ENCODE measurements at regions not wholly inside any gene's neighbourhood (a gene's known extent, or its start where the extent isn't known, plus 50 kb on each side); places are given as distances from the start of the nearest gene placed in this dataset.
"Not testable (repeated sequence)": the region's sequence is repeated elsewhere in the genome, so short reads cannot be mapped to it uniquely, and the experiment has no call there.

GRCh38 chr3:148531836-148532235 lies 165.9 kb upstream of the AGTR1 start:
- H3K4me1 Mint-ChIP-seq, result no peaks in the 10 kb centered on the region
- H3K27ac Mint-ChIP-seq, result no peak overlapping the region
- H3K36me3 Mint-ChIP-seq, result no peaks in the 10 kb centered on the region
- no peak overlapping the region for H3K4me3 Mint-ChIP-seq
- no peaks in the 10 kb centered on the region for H3K27me3 Mint-ChIP-seq
- H3K9me3 Mint-ChIP-seq, result peaks cover 5% of the 10 kb centered on the region
- no peak for DNase-seq

- Mint-ChIP-seq H3K4me3 (no peak overlapping the region), H3K27ac (no peak overlapping the region), H3K27me3 (no peaks in the 10 kb centered on the region), H3K4me1 (no peaks in the 10 kb centered on the region), H3K9me3 (peaks cover 3% of the 10 kb centered on the region), H3K36me3 (no peaks in the 10 kb centered on the region)
- DNase-seq, result no peak
Observed at GRCh38 chr3:148532326-148532725, 165.4 kb upstream of the AGTR1 start.

- Mint-ChIP-seq H3K4me1 (no peaks in the 10 kb centered on the region), H3K36me3 (no peaks in the 10 kb centered on the region), H3K4me3 (no peak overlapping the region), H3K27ac (no peak overlapping the region), H3K9me3 (peaks cover 3% of the 10 kb centered on the region), H3K27me3 (no peaks in the 10 kb centered on the region)
- no peak for DNase-seq
Observed at GRCh38 chr3:148532774-148533173, 164.9 kb upstream of the AGTR1 start.

GRCh38 chr3:148534089-148534988 lies 163.4 kb upstream of the AGTR1 start:
- no peak for DNase-seq
- no peak overlapping the region for H3K27ac Mint-ChIP-seq

GRCh38 chr3:148535001-148535400 lies 162.7 kb upstream of the AGTR1 start:
- Mint-ChIP-seq H3K27me3 (no peaks in the 10 kb centered on the region), H3K4me1 (no peaks in the 10 kb centered on the region), H3K27ac (no peak overlapping the region), H3K4me3 (no peak overlapping the region), H3K9me3 (peaks cover 3% of the 10 kb centered on the region), H3K36me3 (no peaks in the 10 kb centered on the region)
- no peak for DNase-seq

More at GRCh38 chr3:148534089-148534988, 163.4 kb upstream of the AGTR1 start:
- Mint-ChIP-seq H3K4me1 (no peaks in the 10 kb centered on the region), H3K9me3 (peaks cover 3% of the 10 kb centered on the region), H3K27me3 (no peaks in the 10 kb centered on the region), H3K4me3 (no peak overlapping the region), H3K36me3 (no peaks in the 10 kb centered on the region)

- no peak overlapping the region for H3K4me3 Mint-ChIP-seq
- no peaks in the 10 kb centered on the region for H3K27me3 Mint-ChIP-seq
- no peak overlapping the region for H3K27ac Mint-ChIP-seq
- H3K36me3 Mint-ChIP-seq, result no peaks in the 10 kb centered on the region
- no peaks in the 10 kb centered on the region for H3K4me1 Mint-ChIP-seq
- H3K9me3 Mint-ChIP-seq, result peaks cover 3% of the 10 kb centered on the region
- DNase-seq, result no peak
Observed at GRCh38 chr3:148540266-148540665, 157.4 kb upstream of the AGTR1 start.

- Mint-ChIP-seq H3K9me3 (peaks cover 1% of the 10 kb centered on the region), H3K4me1 (no peaks in the 10 kb centered on the region), H3K27me3 (no peaks in the 10 kb centered on the region), H3K4me3 (no peak overlapping the region), H3K27ac (no peak overlapping the region), H3K36me3 (no peaks in the 10 kb centered on the region)
- no peak for DNase-seq
Observed at GRCh38 chr3:148540851-148541250, 156.9 kb upstream of the AGTR1 start.

GRCh38 chr3:148546959-148547358 lies 150.7 kb upstream of the AGTR1 start:
- H3K27ac Mint-ChIP-seq, result no peak overlapping the region
- H3K27me3 Mint-ChIP-seq, result no peaks in the 10 kb centered on the region
- no peak for DNase-seq
- H3K36me3 Mint-ChIP-seq, result no peaks in the 10 kb centered on the region
- H3K4me1 Mint-ChIP-seq, result no peaks in the 10 kb centered on the region
- H3K4me3 Mint-ChIP-seq, result no peak overlapping the region
- peaks cover 5% of the 10 kb centered on the region for H3K9me3 Mint-ChIP-seq

GRCh38 chr3:148551767-148552260 lies 145.9 kb upstream of the AGTR1 start:
- no peaks in the 10 kb centered on the region for H3K27me3 Mint-ChIP-seq

GRCh38 chr3:148554367-148554766 lies 143.3 kb upstream of the AGTR1 start:
- Mint-ChIP-seq H3K36me3 (no peaks in the 10 kb centered on the region), H3K4me1 (no peaks in the 10 kb centered on the region), H3K27me3 (no peaks in the 10 kb centered on the region), H3K4me3 (no peak overlapping the region), H3K9me3 (peaks cover 7% of the 10 kb centered on the region), H3K27ac (no peak overlapping the region)
- no peak for DNase-seq

More at GRCh38 chr3:148551767-148552260, 145.9 kb upstream of the AGTR1 start:
- H3K9me3 Mint-ChIP-seq, result peaks cover 7% of the 10 kb centered on the region
- H3K27ac Mint-ChIP-seq, result no peak overlapping the region
- H3K4me3 Mint-ChIP-seq, result no peak overlapping the region
- H3K36me3 Mint-ChIP-seq, result no peaks in the 10 kb centered on the region
- no peaks in the 10 kb centered on the region for H3K4me1 Mint-ChIP-seq
- DNase-seq, result no peak

- DNase-seq, result no peak
- Mint-ChIP-seq H3K27ac (no peak overlapping the region), H3K9me3 (peaks cover 11% of the 10 kb centered on the region), H3K4me1 (no peaks in the 10 kb centered on the region), H3K36me3 (no peaks in the 10 kb centered on the region), H3K4me3 (no peak overlapping the region), H3K27me3 (no peaks in the 10 kb centered on the region)
Observed at GRCh38 chr3:148556664-148557063, 141.0 kb upstream of the AGTR1 start.

GRCh38 chr3:148577579-148577978 lies 120.1 kb upstream of the AGTR1 start:
- not testable (repeated sequence) for H3K27me3 Mint-ChIP-seq, H3K9me3 Mint-ChIP-seq, DNase-seq, H3K27ac Mint-ChIP-seq, H3K4me3 Mint-ChIP-seq, H3K36me3 Mint-ChIP-seq, H3K4me1 Mint-ChIP-seq

GRCh38 chr3:148582126-148582525 lies 115.6 kb upstream of the AGTR1 start:
- no peak overlapping the region for H3K4me3 Mint-ChIP-seq
- no peaks in the 10 kb centered on the region for H3K4me1 Mint-ChIP-seq
- H3K36me3 Mint-ChIP-seq, result no peaks in the 10 kb centered on the region
- no peak for DNase-seq
- H3K27ac Mint-ChIP-seq, result no peak overlapping the region
- peaks cover 4% of the 10 kb centered on the region for H3K9me3 Mint-ChIP-seq
- H3K27me3 Mint-ChIP-seq, result no peaks in the 10 kb centered on the region

GRCh38 chr3:148583793-148584192 lies 113.9 kb upstream of the AGTR1 start:
- DNase-seq, result no peak
- H3K27ac Mint-ChIP-seq, result no peak overlapping the region
- no peak overlapping the region for H3K4me3 Mint-ChIP-seq
- peaks cover 2% of the 10 kb centered on the region for H3K9me3 Mint-ChIP-seq
- H3K27me3 Mint-ChIP-seq, result no peaks in the 10 kb centered on the region
- no peaks in the 10 kb centered on the region for H3K36me3 Mint-ChIP-seq
- H3K4me1 Mint-ChIP-seq, result no peaks in the 10 kb centered on the region

GRCh38 chr3:148584438-148584837 lies 113.3 kb upstream of the AGTR1 start:
- H3K4me3 Mint-ChIP-seq, result no peak overlapping the region
- H3K27ac Mint-ChIP-seq, result no peak overlapping the region
- H3K36me3 Mint-ChIP-seq, result no peaks in the 10 kb centered on the region
- no peaks in the 10 kb centered on the region for H3K27me3 Mint-ChIP-seq
- H3K4me1 Mint-ChIP-seq, result no peaks in the 10 kb centered on the region
- no peak for DNase-seq
- peaks cover 2% of the 10 kb centered on the region for H3K9me3 Mint-ChIP-seq

Measured in activated naive CD8-positive, alpha-beta T cell treated with anti-CD3 and anti-CD28 coated beads for 36 hours (primary cell).